IPS-NIHi7 (cell line): ENCODE measurements at regions not wholly inside any gene's neighbourhood (a gene's known extent, or its start where the extent isn't known, plus 50 kb on each side); places are given as distances from the start of the nearest gene placed in this dataset.
"Not testable (repeated sequence)": the region's sequence is repeated elsewhere in the genome, so short reads cannot be mapped to it uniquely, and the experiment has no call there.

Experiments used
- DNase-seq: peaks from one replicate; pipeline ENCODE4 v3.0.0; 2012; ENCODE audit warnings: mixed read lengths; ENCODE audit errors: extremely low spot score

- no peak for DNase-seq
Observed at GRCh38 chr5:77869116-77869798, 93.1 kb upstream of the TBCA start.

GRCh38 chr5:77867914-77868313 is 91.8 kb upstream of the TBCA start:
- DNase-seq, result no peak

GRCh38 chr5:77867194-77867691 is 91.1 kb upstream of the TBCA start:
- no peak for DNase-seq

GRCh38 chr5:77866198-77866597 is 90.1 kb upstream of the TBCA start:
- no peak for DNase-seq

DNA sequence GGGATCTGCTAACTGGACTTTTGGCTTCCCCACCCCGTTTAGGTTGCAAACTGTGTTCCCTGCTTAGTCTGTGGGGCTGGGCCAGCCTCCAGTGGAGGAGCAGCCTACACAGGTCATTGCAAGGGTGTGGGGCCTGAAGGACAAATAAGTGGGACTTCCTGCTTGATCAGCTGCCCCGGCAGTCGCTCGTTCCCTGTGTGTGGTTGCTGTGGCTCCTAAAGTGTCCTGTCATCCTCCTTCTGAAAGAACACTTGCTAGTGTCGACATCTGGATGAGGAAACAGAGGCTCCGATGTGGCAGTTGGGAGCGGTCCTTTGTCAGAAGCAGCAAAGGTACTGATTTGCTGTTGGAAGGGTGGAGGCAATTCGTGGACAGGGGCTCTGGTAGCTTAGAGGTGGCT is 88.9 kb upstream of the TBCA start:
- DNase-seq, result no peak

- no peak for DNase-seq
Observed at GRCh38 chr5:77863181-77863580, 87.0 kb upstream of the TBCA start.

DNA sequence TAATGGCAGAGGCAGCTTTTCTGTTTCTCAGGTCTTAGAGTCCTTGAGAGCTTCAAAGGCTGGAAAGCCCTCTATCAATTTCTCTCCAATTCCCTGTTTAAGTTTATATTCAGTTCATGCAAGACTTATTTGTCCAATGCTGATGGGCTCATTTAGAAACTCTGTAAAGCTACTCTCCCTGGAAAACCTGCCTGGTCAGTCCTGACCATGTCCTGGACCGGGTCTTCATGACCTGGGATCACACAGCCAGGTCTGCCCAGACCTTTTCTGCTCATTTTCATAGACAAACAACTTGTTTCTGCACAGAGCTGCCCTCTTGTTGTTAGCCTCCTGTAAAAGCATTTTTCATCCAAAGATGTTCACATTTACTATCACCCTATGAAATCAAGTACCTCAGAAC is 85.4 kb upstream of the TBCA start:
- DNase-seq, result no peak

DNA sequence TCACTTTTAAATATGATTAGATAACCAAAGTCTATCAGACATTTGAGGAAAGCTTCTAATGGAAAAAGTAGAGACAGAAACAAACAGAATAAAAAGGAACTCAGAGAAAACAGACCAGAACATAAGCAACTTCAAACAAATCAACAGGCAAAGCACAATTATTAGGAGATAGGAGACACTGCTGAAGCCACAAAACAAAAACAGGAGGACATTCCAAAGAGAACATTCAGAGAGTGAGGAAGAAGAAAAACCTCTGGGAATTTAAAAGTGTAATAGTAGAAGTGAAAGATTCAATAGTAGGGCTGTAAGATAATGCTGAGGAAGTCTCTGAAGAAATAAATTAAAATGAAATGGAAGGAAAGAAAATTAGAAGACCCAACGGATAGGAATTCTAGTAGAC is 83.2 kb upstream of the TBCA start:
- no peak for DNase-seq

- not testable (repeated sequence) for DNase-seq
Observed at GRCh38 chr5:77858678-77859077, 82.5 kb upstream of the TBCA start.

- DNase-seq, result no peak
Observed at GRCh38 chr5:77855369-77855768, 79.2 kb upstream of the TBCA start.

GRCh38 chr5:77853353-77853907 is 77.3 kb upstream of the TBCA start:
- no peak for DNase-seq

DNA sequence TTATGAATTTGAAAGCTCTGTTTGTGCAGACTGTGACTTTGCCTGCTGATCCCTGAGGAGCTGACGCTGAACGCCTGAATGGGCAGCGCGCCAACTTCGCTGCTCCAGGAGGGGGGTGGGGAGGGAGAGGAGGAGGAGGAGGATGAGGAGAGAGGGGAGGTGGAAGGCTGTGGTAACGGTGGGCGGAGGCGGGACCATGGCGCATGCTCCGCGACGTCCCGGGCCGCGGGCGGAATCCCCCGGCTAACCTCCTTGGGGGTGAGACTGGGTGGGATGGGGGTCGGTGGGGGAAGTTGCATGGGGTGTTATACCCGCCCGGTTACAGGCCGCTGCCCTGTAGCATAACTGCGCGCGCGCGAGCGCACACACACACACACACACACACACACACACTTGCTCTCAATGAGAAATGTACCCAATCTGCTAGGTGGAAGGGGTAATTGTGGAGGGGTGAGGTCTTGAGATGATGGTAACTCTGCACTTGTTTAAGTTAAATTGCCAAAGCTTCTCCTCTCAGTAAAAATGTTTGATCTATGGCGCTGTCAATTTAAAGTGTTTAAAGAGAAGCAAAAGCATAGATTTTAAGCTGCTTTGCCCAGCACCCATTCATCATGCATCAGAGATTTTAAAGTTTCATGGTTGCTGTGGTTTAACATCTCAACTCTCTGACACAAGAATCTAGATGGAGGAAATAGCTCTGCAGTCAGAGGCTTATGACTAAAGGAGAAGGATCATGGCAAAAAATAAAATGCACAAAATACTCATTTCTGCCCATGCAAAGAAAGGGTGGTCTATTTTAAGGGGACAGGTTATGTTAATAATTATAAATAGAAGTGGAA is 76.6 kb upstream of the TBCA start:
- peak; percentile 75 for DNase-seq

- no peak for DNase-seq
Observed at GRCh38 chr5:77852068-77852513, 76.0 kb upstream of the TBCA start.

DNA sequence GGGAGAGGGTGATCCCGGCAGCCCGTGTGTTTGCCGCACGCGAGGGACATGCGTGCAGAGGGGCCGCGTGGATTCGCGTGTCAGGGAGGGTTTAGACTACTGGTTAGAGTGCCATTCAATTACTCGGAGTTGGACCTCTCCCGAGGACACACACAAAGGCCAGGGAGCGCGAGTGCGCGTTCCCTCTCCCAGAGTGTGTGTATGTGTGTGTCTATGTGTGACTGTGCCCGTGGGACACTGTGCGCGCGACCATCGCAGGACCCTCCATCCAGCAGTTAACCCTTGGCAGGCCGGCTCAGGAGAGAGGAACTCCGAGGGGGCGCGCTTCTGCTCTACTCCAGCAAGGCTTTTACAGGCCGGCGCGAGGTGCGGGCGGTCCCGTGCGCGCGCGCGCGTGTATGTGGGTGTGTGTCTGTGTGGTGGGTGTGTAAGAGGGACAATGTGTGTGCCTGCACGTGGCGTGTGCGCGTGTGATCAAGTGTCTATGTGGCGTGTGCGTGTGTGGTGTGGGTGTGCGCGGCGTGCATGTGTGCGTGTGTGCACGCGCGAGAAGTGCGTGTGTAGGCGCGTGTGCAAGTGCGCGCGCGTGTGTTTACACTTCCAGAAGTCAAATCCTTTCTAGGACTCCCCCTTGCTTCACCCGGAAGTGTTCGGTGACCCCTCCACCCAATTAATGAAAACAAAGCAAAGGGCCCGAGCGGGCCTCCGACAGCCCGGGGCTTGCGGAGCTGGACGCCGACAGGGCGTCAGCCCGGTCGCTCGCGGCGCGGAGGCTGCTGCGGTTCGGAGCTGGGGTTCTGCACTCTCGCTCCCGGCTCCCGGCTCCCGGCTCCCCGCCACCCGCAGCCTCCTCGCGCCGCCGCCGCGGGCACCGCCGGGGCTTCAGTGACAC is 75.3 kb upstream of the TBCA start:
- DNase-seq, result peak; percentile 59

- peak; percentile 34 for DNase-seq
Observed at GRCh38 chr5:77850536-77851175, 74.5 kb upstream of the TBCA start.

GRCh38 chr5:77849308-77849900 is 73.3 kb upstream of the TBCA start:
- no peak for DNase-seq

DNA sequence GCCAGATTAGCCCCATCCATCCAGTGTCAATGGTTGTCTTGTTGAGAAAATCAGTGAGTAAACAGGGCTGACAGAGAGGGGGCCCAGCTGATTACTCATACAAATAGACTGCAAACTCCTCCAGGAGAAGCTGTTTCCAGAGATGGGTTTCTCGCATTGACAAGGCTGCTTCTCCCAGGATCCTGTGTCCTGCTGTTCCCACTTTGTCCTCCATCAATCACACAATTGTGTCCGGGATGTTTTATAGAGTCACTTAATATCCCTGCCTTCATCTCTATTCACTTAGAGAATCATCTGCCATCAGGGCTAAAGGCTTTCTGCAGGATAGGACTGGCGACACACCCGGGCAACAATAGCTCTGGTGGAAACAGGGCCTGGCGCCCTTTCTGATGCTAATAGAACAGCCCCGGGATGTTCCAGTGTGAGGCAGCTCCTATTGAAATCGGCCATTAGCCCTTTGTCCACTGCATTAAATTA is 71.7 kb upstream of the TBCA start:
- peak; percentile 61 for DNase-seq

DNA sequence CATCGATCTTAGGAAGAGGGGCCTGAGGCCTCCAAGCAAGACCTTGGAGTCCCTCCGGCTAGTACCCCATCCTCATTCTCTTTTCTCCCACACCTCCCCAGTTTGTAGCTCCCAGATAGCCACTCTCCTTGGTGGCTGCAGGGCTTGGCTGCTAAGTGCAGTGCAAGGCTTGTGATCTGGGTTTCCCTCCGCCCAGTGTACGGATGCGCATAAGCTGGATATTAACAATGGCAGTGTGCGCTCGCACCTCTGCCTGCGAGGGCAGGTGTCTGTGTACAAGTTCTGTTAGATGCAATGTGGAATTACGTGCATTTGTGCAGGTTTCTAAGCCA is 71.0 kb upstream of the TBCA start:
- DNase-seq, result no peak

DNA sequence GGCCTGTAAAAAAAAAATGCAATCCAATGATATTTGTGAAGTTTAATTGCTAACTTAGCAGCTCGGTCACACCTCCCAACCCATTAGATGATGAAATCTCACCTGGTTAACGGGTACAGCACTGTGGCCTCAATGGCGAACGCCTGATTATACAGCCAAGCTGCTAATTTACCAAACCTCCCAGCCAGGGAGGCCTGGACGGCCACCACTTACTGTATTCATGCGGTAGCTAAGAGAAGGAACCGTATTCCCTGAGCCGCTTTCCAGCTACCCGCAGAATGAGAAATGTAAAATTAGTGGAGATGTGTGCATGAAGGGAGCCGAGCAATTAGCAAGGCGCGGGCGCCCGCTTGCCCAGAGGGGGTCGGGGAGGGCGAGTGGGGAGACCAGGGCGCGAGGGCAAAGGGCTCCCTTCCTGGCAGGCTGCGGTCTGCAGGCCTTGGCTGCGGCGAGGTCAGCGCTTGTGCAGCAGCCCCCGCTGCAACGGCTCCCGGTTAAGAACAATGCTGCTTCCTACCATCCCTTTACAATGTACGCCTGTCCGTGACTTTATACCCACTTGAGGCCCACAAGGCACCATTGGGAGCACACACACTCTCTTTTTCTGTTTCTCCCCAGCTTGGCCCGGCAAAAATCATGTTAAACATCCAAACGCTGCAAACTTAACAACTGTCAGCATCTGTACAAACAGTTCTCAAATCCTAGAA is 70.4 kb upstream of the TBCA start:
- peak; percentile 25 for DNase-seq

- DNase-seq, result no peak
Observed at GRCh38 chr5:77845324-77845646, 69.1 kb upstream of the TBCA start.
